ENCODE measurements at regions not wholly inside any gene's neighbourhood (a gene's known extent, or its start where the extent isn't known, plus 50 kb on each side); places are given as distances from the start of the nearest gene placed in this dataset.

- no peak for DNase-seq (ENCODE audit: low read depth, low spot score)
- Histone ChIP-seq H3K36me3 (ENCODE audit: control insufficient read depth, insufficient read depth, low read length) (no peaks in the 10 kb centered on the region), H3K4me3 (ENCODE audit: low read depth in 2 of 2, low read length in 2 of 2) (no peak overlapping the region), H3K27me3 (ENCODE audit: control insufficient read depth, insufficient read depth, low read length) (no peaks in the 10 kb centered on the region), H3K27ac (ENCODE audit: low read length) (no peak overlapping the region), H3K9me3 (ENCODE audit: control insufficient read depth, insufficient read depth, low read depth, low read length) (no peaks in the 10 kb centered on the region), H3K4me1 (ENCODE audit: control insufficient read depth, insufficient read depth, low read length) (no peaks in the 10 kb centered on the region)
- TF ChIP-seq REST (IDR thresholded peaks at IDR 0.05; ENCODE audit: insufficient read depth in 1 of 2, low read depth in 2 of 2, low read length in 1 of 2) (no peak), CTCF (IDR thresholded peaks at IDR 0.05) (no peak), POLR2AphosphoS5 (IDR thresholded peaks at IDR 0.05; ENCODE audit: low read depth, low read length) (no peak), SIN3A (IDR thresholded peaks at IDR 0.05; ENCODE audit: borderline replicate concordance, insufficient read depth, low read depth, low read length) (no peak), TCF7L2 (IDR thresholded peaks at IDR 0.05; ENCODE audit: low read depth, low read length) (no peak)
- no TSS peak for BruUV-seq (replicated peaks)
- intact Hi-C loops (cut with micrococcal nuclease; ENCODE audit: unreplicated experiment): no loop called here
- no peak for ATAC-seq
- in situ Hi-C loops (cut with HindIII; ENCODE audit: low pct_unique_long_range_greater_than_20kb, low sequenced_read_pairs): no loop called here
- POLR2A ChIA-PET: no interaction called here
- CTCF ChIA-PET: no interaction called here
Observed at GRCh38 chr18:61967252-61967891, 74.6 kb upstream of the RNF152 start.

- CTCF ChIA-PET: no interaction called here
- H3K27ac ChIP-seq (ENCODE audit: low read length): no peak overlapping the region
- no TSS peak for BruUV-seq (replicated peaks)
Observed at GRCh38 chr18:61965311-61965710, 72.5 kb upstream of the RNF152 start.

More at GRCh38 chr18:61965311-61965710, 72.5 kb upstream of the RNF152 start:
- ATAC-seq (no peak), DNase-seq (ENCODE audit: low read depth, low spot score) (no peak)
- H3K27me3 ChIP-seq (ENCODE audit: control insufficient read depth, insufficient read depth, low read length): no peaks in the 10 kb centered on the region
- H3K4me3 ChIP-seq (ENCODE audit: low read depth in 2 of 2, low read length in 2 of 2): no peak overlapping the region
- intact Hi-C loops (cut with micrococcal nuclease; ENCODE audit: unreplicated experiment): no loop called here
- POLR2A ChIA-PET: no interaction called here
- H3K4me1 ChIP-seq (ENCODE audit: control insufficient read depth, insufficient read depth, low read length): no peaks in the 10 kb centered on the region
- TF ChIP-seq POLR2AphosphoS5 (IDR thresholded peaks at IDR 0.05; ENCODE audit: low read depth, low read length) (no peak), TCF7L2 (IDR thresholded peaks at IDR 0.05; ENCODE audit: low read depth, low read length) (no peak), CTCF (IDR thresholded peaks at IDR 0.05) (no peak), REST (IDR thresholded peaks at IDR 0.05; ENCODE audit: insufficient read depth in 1 of 2, low read depth in 2 of 2, low read length in 1 of 2) (no peak), SIN3A (IDR thresholded peaks at IDR 0.05; ENCODE audit: borderline replicate concordance, insufficient read depth, low read depth, low read length) (no peak)
- in situ Hi-C loops (cut with HindIII; ENCODE audit: low pct_unique_long_range_greater_than_20kb, low sequenced_read_pairs): no loop called here
- H3K36me3 ChIP-seq (ENCODE audit: control insufficient read depth, insufficient read depth, low read length): no peaks in the 10 kb centered on the region
- H3K9me3 ChIP-seq (ENCODE audit: control insufficient read depth, insufficient read depth, low read depth, low read length): no peaks in the 10 kb centered on the region
